Hepatocyte (in vitro differentiated cells): ENCODE measurements at regions not wholly inside any gene's neighbourhood (a gene's known extent, or its start where the extent isn't known, plus 50 kb on each side); places are given as distances from the start of the nearest gene placed in this dataset.

Experiments
- EZH2 ChIP-seq: fragments of 200-600 bp; sonication (generic); IDR thresholded peaks from 2 replicates; pipeline ENCODE4 v1.6.1; 2016; ENCODE audit warnings: antibody characterized with exemption, mild to moderate bottlenecking, borderline replicate concordance
- EZH2phosphoT487 ChIP-seq: fragments of 200-600 bp; sonication (generic); IDR thresholded peaks from one replicate; pipeline ENCODE4 v1.6.1; 2018; ENCODE audit warnings: antibody characterized with exemption, mild to moderate bottlenecking, low read depth, moderate library complexity; ENCODE audit not compliant: unreplicated experiment, severe bottlenecking
- TF ChIP-seq, protein P1 (sequence below): fragments of 200-600 bp; sonication (generic); IDR thresholded peaks from 2 replicates; pipeline ENCODE4 v1.5.1; 2016; ENCODE audit warnings: antibody characterized with exemption, mild to moderate bottlenecking; ENCODE audit not compliant: poor library complexity

DNA sequence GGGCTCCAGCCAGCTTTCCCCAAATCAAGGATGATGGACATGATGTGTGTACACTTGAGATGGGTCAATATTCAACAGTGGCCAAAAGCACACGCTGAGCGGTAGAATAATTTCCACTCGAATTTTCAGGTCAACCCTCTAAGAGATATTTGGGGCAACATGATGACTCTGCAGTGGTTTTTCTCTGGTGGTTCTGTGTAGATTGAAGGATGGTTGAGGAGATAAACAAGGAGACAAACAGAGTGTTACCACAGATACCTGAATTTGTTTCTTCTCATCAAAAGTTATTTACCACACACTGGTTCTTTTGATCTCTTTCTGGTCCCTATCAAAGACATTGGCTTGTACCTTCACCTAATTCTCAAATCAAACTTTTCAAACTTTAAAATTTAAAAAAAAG is 242.0 kb downstream of the ETS1 start:
- TF ChIP-seq, protein P1, sequence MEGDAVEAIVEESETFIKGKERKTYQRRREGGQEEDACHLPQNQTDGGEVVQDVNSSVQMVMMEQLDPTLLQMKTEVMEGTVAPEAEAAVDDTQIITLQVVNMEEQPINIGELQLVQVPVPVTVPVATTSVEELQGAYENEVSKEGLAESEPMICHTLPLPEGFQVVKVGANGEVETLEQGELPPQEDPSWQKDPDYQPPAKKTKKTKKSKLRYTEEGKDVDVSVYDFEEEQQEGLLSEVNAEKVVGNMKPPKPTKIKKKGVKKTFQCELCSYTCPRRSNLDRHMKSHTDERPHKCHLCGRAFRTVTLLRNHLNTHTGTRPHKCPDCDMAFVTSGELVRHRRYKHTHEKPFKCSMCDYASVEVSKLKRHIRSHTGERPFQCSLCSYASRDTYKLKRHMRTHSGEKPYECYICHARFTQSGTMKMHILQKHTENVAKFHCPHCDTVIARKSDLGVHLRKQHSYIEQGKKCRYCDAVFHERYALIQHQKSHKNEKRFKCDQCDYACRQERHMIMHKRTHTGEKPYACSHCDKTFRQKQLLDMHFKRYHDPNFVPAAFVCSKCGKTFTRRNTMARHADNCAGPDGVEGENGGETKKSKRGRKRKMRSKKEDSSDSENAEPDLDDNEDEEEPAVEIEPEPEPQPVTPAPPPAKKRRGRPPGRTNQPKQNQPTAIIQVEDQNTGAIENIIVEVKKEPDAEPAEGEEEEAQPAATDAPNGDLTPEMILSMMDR = no peak
- TF ChIP-seq EZH2phosphoT487 (no peak), EZH2 (no peak)
